Lower leg skin (tissue), 3 donors: ENCODE measurements at regions not wholly inside any gene's neighbourhood (a gene's known extent, or its start where the extent isn't known, plus 50 kb on each side); places are given as distances from the start of the nearest gene placed in this dataset.

Source experiments
- CTCF ChIP-seq, 3 donors: fragments of 450-650 bp; IDR thresholded peaks; one replicate each; pipeline ENCODE4 v1.5.1; 2016; ENCODE audit warnings: antibody characterized with exemption in 3 of 3, mild to moderate bottlenecking in 3 of 3, moderate library complexity in 2 of 3
- POLR2A ChIP-seq, 2 donors: fragments of 450-650 bp; IDR thresholded peaks; one replicate each; pipeline ENCODE4 v1.6.1; 2016 to 2017; ENCODE audit warnings: antibody characterized with exemption in 2 of 2, mild to moderate bottlenecking in 1 of 2, moderate library complexity in 1 of 2

DNA sequence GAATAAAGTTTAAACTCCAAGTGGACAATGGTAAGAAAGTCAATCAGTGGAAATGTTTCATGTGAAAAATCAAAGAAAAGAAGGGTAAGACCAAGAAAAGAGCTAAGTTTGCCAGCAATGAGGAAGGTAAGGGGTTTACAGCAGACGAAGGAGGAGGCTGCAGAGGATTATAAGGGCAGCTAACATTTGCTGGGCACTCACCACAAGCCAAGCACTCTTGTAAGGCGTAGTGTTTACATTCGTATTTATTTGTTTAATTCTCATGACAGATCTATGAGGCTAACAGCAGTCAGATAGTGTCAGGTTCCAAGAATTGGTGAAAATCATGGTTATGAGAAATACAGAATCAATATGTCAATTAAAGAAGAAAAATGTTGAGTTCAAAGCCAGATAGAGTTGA lies 75.2 kb upstream of the NGF start:
- TF ChIP-seq CTCF (IDR thresholded peaks at IDR 0.05): no peak
- TF ChIP-seq POLR2A (IDR thresholded peaks at IDR 0.05): no peak
